Renal pelvis (tissue), 1 donor: ENCODE measurements at regions not wholly inside any gene's neighbourhood (a gene's known extent, or its start where the extent isn't known, plus 50 kb on each side); places are given as distances from the start of the nearest gene placed in this dataset.

Source experiments
- DNase-seq: peaks from one replicate; pipeline ENCODE4 v3.0.0-alpha.2; 2013

GRCh38 chr3:3745693-3746092 is 53.5 kb upstream of the LRRN1 start:
- no peak for DNase-seq

- DNase-seq: no peak
Observed at GRCh38 chr3:3744826-3745225, 54.4 kb upstream of the LRRN1 start.

GRCh38 chr3:3743754-3744153 is 55.5 kb upstream of the LRRN1 start:
- DNase-seq: no peak

GRCh38 chr3:3740061-3740460 is 59.2 kb upstream of the LRRN1 start:
- DNase-seq: no peak

- peak; percentile 22 for DNase-seq
Observed at GRCh38 chr3:3739330-3740060, 59.7 kb upstream of the LRRN1 start.

GRCh38 chr3:3737531-3737930 is 61.7 kb upstream of the LRRN1 start:
- no peak for DNase-seq

- no peak for DNase-seq
Observed at GRCh38 chr3:3735919-3736318, 63.3 kb upstream of the LRRN1 start.

GRCh38 chr3:3734881-3735280 is 64.3 kb upstream of the LRRN1 start:
- DNase-seq: no peak

GRCh38 chr3:3729261-3729660 is 70.0 kb upstream of the LRRN1 start:
- no peak for DNase-seq

- DNase-seq: no peak
Observed at GRCh38 chr3:3726549-3726948, 72.7 kb upstream of the LRRN1 start.

- DNase-seq: no peak
Observed at GRCh38 chr3:3714572-3714971, 84.7 kb upstream of the LRRN1 start.

- DNase-seq: no peak
Observed at GRCh38 chr3:3712971-3713370, 86.3 kb upstream of the LRRN1 start.

- DNase-seq: no peak
Observed at GRCh38 chr3:3708769-3709115, 90.5 kb upstream of the LRRN1 start.

- DNase-seq: peak; percentile 4
Observed at GRCh38 chr3:3707858-3708768, 91.1 kb upstream of the LRRN1 start.

GRCh38 chr3:3705090-3705775 is 94.0 kb upstream of the LRRN1 start:
- DNase-seq: no peak

GRCh38 chr3:3701949-3702348 is 97.3 kb upstream of the LRRN1 start:
- DNase-seq: no peak

GRCh38 chr3:3699816-3700633 is 99.2 kb upstream of the LRRN1 start:
- no peak for DNase-seq

GRCh38 chr3:3699407-3699806 is 99.8 kb upstream of the LRRN1 start:
- no peak for DNase-seq

GRCh38 chr3:3696345-3696744 is 102.9 kb upstream of the LRRN1 start:
- DNase-seq: no peak

- DNase-seq: no peak
Observed at GRCh38 chr3:3693593-3693992, 105.6 kb upstream of the LRRN1 start.

GRCh38 chr3:3689601-3690375 is 109.4 kb upstream of the LRRN1 start:
- DNase-seq: no peak
